ENCODE measurements at regions not wholly inside any gene's neighbourhood (a gene's known extent, or its start where the extent isn't known, plus 50 kb on each side); places are given as distances from the start of the nearest gene placed in this dataset.

- no peak for DNase-seq
These were observed 206.3 kb downstream of the RAP2A start for GRCh38 chr13:97640268-97640667.

- DNase-seq, result no peak
These were observed 214.4 kb downstream of the RAP2A start for GRCh38 chr13:97648171-97648880.

GRCh38 chr13:97648881-97649224 is 214.9 kb downstream of the RAP2A start:
- DNase-seq, result no peak

- no peak for DNase-seq
These were observed 219.6 kb downstream of the RAP2A start for GRCh38 chr13:97653443-97654140.

GRCh38 chr13:97654236-97654635 is 220.3 kb downstream of the RAP2A start:
- no peak for DNase-seq

- DNase-seq, result no peak
These were observed 224.6 kb downstream of the RAP2A start for GRCh38 chr13:97658556-97658955.

GRCh38 chr13:97659602-97660001 is 225.6 kb downstream of the RAP2A start:
- DNase-seq, result peak in 1 of 2 experiments; percentile 40

- DNase-seq, result no peak
These were observed 226.8 kb downstream of the RAP2A start for GRCh38 chr13:97660594-97661260.

- no peak for DNase-seq
These were observed 252.6 kb downstream of the RAP2A start for GRCh38 chr13:97686594-97686993.

- DNase-seq, result no peak
These were observed 258.7 kb downstream of the RAP2A start for GRCh38 chr13:97692628-97693027.

GRCh38 chr13:97695684-97696083 is 257.8 kb upstream of the IPO5 start:
- DNase-seq, result peak in 1 of 2 experiments; percentile 11

GRCh38 chr13:97696921-97697320 is 256.6 kb upstream of the IPO5 start:
- DNase-seq, result no peak

GRCh38 chr13:97700306-97700848 is 253.1 kb upstream of the IPO5 start:
- no peak for DNase-seq

- no peak for DNase-seq
These were observed 250.9 kb upstream of the IPO5 start for GRCh38 chr13:97702614-97703013.

- DNase-seq, result no peak
These were observed 242.7 kb upstream of the IPO5 start for GRCh38 chr13:97710797-97711196.

GRCh38 chr13:97712770-97713169 is 240.7 kb upstream of the IPO5 start:
- no peak for DNase-seq

- no peak for DNase-seq
These were observed 237.7 kb upstream of the IPO5 start for GRCh38 chr13:97715763-97716162.

GRCh38 chr13:97716746-97717145 is 236.7 kb upstream of the IPO5 start:
- DNase-seq, result no peak

- no peak for DNase-seq
These were observed 233.7 kb upstream of the IPO5 start for GRCh38 chr13:97719736-97720135.

GRCh38 chr13:97720896-97721295 is 232.6 kb upstream of the IPO5 start:
- DNase-seq, result no peak

GRCh38 chr13:97723655-97724054 is 229.8 kb upstream of the IPO5 start:
- DNase-seq, result no peak

- no peak for DNase-seq
These were observed 229.0 kb upstream of the IPO5 start for GRCh38 chr13:97724450-97724849.

GRCh38 chr13:97726664-97727280 is 226.7 kb upstream of the IPO5 start:
- no peak for DNase-seq

Data from NCI-H526 (cell line).